ENCODE measurements at regions not wholly inside any gene's neighbourhood (a gene's known extent, or its start where the extent isn't known, plus 50 kb on each side); places are given as distances from the start of the nearest gene placed in this dataset.
"Not testable (repeated sequence)": the region's sequence is repeated elsewhere in the genome, so short reads cannot be mapped to it uniquely, and the experiment has no call there.

DNA sequence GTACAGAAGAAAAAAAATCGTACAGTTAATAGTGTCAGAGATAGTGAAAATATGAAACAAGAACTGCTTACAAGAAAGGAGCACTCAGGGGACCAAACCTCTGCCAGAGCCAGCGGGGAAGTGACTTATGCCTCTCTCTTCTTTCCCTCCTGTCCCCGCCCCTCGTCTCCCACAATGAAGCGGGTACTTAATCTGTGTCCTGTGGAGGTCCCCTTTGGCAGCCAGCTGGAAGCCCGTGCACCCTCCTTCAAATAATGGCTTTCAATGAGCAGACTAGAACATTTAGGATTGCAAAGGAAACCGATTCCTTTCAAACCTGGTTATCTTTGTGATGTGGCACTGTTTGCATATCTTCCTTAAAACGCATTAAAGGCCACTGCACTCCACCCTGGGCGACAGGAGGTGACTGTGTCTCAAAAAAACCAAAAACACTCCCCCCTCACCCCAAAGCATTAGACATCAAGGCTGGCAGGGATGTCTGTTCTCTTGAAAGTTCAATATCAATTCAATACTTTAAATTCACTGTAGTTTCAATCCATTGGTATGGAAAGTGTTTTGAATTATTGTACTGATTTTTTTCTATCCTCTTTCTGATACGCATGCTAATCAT lies 51.7 kb downstream of the PPIAL4C start:
- H3K27me3 ChIP-seq (ENCODE audit: control insufficient read depth in 1 of 2, insufficient read depth in 2 of 2, low read length in 1 of 2); DNase-seq; ATAC-seq (ENCODE audit: low FRiP score); H3K9me3 ChIP-seq (ENCODE audit: control insufficient read depth, low read length); H3K36me3 ChIP-seq (ENCODE audit: control insufficient read depth in 1 of 2, insufficient read depth in 2 of 2, low read length in 1 of 2); H3K27ac ChIP-seq (ENCODE audit: low read depth in 1 of 2, low read length in 2 of 2); intact Hi-C loops (cut with DNase I); H3K4me1 ChIP-seq (ENCODE audit: control insufficient read depth in 1 of 2, insufficient read depth in 2 of 2, low read length in 2 of 2); H3K4me3 ChIP-seq (ENCODE audit: low read length in 2 of 2): not testable (repeated sequence)
- whole genome bisulfite sequencing, 2 donors: 30 to 38% methylated on average over 5 to 8 of the region's 10 CpGs

DNA sequence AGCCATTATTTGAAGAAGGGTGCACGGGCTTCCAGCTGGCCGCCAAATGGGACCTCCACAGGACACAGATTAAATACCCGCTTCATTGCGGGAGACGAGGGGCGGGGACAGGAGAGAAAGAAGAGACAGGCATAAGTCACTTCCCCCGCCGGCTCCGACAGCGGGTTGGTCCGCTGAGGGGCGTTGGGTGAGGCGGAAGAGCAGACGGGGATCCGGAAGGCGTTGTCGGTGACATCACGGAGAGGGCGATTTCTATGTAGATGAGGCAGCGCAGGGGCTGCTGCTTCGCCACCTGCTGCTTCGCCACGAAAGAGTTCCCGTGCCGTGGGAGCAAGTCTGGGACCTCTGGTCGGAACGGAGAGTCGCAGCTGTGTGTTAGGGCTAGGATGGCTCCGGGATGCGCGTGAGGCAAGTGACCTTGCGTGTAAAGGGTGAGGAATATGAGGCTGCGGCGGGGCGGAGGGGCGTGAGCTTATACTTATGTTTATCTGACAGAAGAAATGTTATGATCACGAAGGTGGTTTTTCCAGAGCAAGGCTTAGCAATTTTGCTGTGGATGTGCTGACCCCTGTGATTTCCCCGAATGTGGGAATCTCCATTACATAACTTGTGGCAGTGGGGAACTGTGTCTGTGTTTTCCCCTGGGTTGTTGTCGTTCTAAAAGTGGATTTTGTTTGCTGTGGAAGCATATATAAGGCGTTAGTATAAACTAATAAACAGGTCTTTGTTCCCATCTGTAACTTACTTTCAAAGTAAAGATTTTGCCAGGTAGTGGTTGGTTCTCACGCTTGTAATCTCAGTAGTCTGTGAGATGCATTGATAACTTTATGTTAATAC lies 52.9 kb downstream of the PPIAL4C start:
- intact Hi-C loops (cut with DNase I); H3K9me3 ChIP-seq (ENCODE audit: control insufficient read depth, low read length); H3K36me3 ChIP-seq (ENCODE audit: control insufficient read depth in 1 of 2, insufficient read depth in 2 of 2, low read length in 1 of 2); H3K4me1 ChIP-seq (ENCODE audit: control insufficient read depth in 1 of 2, insufficient read depth in 2 of 2, low read length in 2 of 2); H3K27me3 ChIP-seq (ENCODE audit: control insufficient read depth in 1 of 2, insufficient read depth in 2 of 2, low read length in 1 of 2): not testable (repeated sequence)
- DNase-seq (peak; percentile 93 to 94), ATAC-seq (ENCODE audit: low FRiP score) (peak; percentile 95)
- Histone ChIP-seq H3K27ac (ENCODE audit: low read depth in 1 of 2, low read length in 2 of 2) (peak overlapping the region; percentile 77 to 90), H3K4me3 (ENCODE audit: low read length in 2 of 2) (peak overlapping the region; percentile 40 to 78)
- 1% methylated on average over 38 to 40 of the region's 41 CpGs for WGBS, 2 donors

DNA sequence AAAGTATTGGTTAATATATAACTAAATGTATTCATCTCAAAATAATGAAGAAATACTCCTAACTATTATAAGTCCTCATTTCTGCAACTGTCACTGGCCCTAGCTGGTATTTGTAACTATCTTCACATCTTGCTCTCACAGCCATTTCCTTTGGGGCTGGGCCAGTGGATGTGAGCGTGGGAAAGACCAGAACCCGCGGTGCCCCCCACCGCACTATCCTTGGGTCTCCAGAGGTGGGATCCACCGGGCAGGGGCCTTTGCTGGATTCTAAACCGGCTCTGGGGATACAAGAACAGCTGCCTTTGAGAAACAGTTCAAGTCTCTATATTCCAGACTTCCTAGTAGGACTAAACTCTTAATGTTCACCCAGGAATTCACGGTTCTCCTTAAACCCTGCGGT lies 54.8 kb downstream of the PPIAL4C start:
- H3K27ac ChIP-seq (ENCODE audit: low read depth in 1 of 2, low read length in 2 of 2); H3K27me3 ChIP-seq (ENCODE audit: control insufficient read depth in 1 of 2, insufficient read depth in 2 of 2, low read length in 1 of 2); intact Hi-C loops (cut with DNase I); H3K9me3 ChIP-seq (ENCODE audit: control insufficient read depth, low read length); DNase-seq; H3K4me3 ChIP-seq (ENCODE audit: low read length in 2 of 2); ATAC-seq (ENCODE audit: low FRiP score); H3K36me3 ChIP-seq (ENCODE audit: control insufficient read depth in 1 of 2, insufficient read depth in 2 of 2, low read length in 1 of 2); H3K4me1 ChIP-seq (ENCODE audit: control insufficient read depth in 1 of 2, insufficient read depth in 2 of 2, low read length in 2 of 2): not testable (repeated sequence)
- 89 to 93% methylated on average over 8 of the region's 8 CpGs for WGBS, 2 donors

DNA sequence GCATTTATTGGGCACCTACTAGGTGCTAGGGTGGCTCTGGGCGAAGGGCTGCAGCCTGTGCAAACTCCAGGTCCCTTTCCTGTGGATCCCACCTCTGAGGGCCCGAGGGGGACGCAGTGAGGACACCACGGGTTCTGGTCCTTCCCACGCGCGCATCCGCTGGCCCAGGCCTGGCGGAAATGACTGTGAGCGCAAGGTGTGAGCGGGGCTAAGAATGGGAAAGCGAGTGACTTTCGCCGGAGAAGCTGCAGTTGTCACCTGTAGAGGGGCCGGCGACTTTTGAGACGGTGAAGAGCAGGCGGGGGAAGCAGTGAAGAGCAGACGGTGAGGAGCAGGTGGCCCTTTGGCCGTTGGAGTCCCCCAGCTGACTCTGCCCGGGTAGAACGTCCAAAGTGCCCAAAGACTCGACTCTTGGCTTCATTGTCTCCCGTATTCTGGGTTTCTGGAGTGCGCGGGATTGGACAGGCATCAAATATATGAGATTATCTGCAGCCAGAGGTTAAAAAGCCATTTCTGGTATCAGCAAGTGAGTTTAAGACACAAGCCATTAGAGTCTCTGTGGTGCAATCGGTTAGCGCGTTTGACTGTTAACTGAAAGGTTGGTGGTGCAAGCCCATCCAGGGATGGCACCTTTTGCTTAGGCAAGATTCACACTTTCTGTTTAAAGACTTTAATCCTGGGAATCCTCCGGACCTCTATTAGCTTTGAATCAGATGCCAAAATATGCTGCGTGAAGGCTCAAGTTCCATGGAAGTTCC lies 55.4 kb downstream of the PPIAL4C start:
- ATAC-seq (ENCODE audit: low FRiP score); H3K36me3 ChIP-seq (ENCODE audit: control insufficient read depth in 1 of 2, insufficient read depth in 2 of 2, low read length in 1 of 2); H3K9me3 ChIP-seq (ENCODE audit: control insufficient read depth, low read length); H3K27me3 ChIP-seq (ENCODE audit: control insufficient read depth in 1 of 2, insufficient read depth in 2 of 2, low read length in 1 of 2); H3K27ac ChIP-seq (ENCODE audit: low read depth in 1 of 2, low read length in 2 of 2); H3K4me1 ChIP-seq (ENCODE audit: control insufficient read depth in 1 of 2, insufficient read depth in 2 of 2, low read length in 2 of 2); intact Hi-C loops (cut with DNase I); H3K4me3 ChIP-seq (ENCODE audit: low read length in 2 of 2): not testable (repeated sequence)
- 93 to 95% methylated on average over 20 to 26 of the region's 31 CpGs for WGBS, 2 donors
- peak in 1 of 2 donors; percentile 72 for DNase-seq

DNA sequence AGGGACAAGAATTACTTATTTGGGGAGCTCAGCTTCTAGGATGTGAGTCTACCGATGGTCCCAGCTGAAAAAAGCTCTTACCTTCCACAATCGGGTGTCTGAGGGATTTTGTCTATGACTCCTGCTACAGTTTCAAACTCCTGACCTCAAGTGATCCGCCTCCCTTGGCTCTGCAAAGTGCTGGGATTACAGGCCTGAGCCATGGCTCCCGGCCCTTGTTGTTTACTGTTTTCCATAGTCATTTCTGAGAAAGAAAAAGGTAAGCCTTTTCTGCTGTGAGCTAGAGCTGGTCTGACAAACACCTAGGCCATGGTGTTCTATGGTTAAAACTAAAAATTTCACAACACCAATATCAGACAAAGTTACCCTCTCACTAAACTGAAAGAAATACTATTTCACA lies 57.5 kb downstream of the PPIAL4C start:
- intact Hi-C loops (cut with DNase I); H3K27me3 ChIP-seq (ENCODE audit: control insufficient read depth in 1 of 2, insufficient read depth in 2 of 2, low read length in 1 of 2); H3K4me1 ChIP-seq (ENCODE audit: control insufficient read depth in 1 of 2, insufficient read depth in 2 of 2, low read length in 2 of 2); H3K36me3 ChIP-seq (ENCODE audit: control insufficient read depth in 1 of 2, insufficient read depth in 2 of 2, low read length in 1 of 2); DNase-seq; H3K4me3 ChIP-seq (ENCODE audit: low read length in 2 of 2); ATAC-seq (ENCODE audit: low FRiP score); H3K27ac ChIP-seq (ENCODE audit: low read depth in 1 of 2, low read length in 2 of 2); H3K9me3 ChIP-seq (ENCODE audit: control insufficient read depth, low read length): not testable (repeated sequence)
- WGBS, 2 donors: 86 to 88% methylated on average over 4 of the region's 4 CpGs

DNA sequence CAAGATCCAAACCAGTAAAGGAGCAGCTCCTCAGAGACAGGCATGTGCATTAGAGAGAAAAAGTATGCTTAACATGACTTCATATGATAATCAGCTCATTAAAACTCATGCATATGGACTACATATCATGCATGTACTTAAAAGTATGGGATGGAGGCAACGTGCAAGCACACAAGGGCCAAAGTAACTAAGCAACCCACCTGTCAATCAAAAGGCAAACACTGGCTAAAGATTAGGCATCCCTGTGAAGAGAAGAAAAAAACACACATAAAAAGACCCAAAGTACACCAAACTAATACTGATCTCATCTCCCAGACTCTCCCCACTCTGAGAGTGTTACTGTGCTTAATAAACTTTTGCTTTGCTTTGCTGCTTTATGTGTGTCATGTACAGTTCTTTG lies 61.2 kb downstream of the PPIAL4C start:
- H3K27ac ChIP-seq (ENCODE audit: low read depth in 1 of 2, low read length in 2 of 2); intact Hi-C loops (cut with DNase I); H3K4me1 ChIP-seq (ENCODE audit: control insufficient read depth in 1 of 2, insufficient read depth in 2 of 2, low read length in 2 of 2); H3K36me3 ChIP-seq (ENCODE audit: control insufficient read depth in 1 of 2, insufficient read depth in 2 of 2, low read length in 1 of 2); ATAC-seq (ENCODE audit: low FRiP score); H3K4me3 ChIP-seq (ENCODE audit: low read length in 2 of 2); DNase-seq; H3K9me3 ChIP-seq (ENCODE audit: control insufficient read depth, low read length); H3K27me3 ChIP-seq (ENCODE audit: control insufficient read depth in 1 of 2, insufficient read depth in 2 of 2, low read length in 1 of 2): not testable (repeated sequence)
- WGBS, 2 donors: 53 to 73% methylated on average over 1 of the region's 1 CpG

DNA sequence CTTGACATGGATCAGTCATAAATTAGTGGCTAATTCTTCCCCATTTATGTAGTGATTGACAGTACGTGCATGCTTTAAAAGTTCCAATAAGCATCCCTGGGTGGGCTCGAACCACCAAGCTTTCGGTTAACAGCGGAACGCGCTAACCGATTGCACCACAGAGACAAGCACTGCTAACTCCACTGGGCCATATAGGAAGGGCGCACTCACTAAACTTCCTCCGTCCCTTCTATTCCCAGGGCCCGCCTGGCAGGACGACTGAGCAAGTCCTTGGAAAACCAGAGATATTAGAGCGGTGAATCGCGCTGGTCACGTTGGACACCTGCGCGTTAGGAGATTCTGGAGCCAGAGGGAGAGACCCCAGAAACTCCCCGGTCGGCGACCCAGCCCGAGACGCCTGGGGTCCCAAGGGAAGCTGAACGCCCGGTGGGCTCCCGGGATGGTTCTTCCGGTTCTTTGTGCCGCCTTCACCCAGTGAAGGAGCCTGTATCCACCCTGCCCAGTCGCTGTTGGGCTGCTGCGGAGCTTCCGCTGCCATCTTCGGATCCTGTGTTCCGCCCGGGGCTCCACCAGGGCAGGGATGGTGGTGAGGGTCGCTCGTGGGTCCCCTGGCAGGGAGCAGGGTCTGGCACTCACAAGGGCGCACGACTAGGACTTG lies 62.8 kb downstream of the PPIAL4C start:
- H3K4me1 ChIP-seq (ENCODE audit: control insufficient read depth in 1 of 2, insufficient read depth in 2 of 2, low read length in 2 of 2); H3K9me3 ChIP-seq (ENCODE audit: control insufficient read depth, low read length); intact Hi-C loops (cut with DNase I); H3K27me3 ChIP-seq (ENCODE audit: control insufficient read depth in 1 of 2, insufficient read depth in 2 of 2, low read length in 1 of 2); H3K4me3 ChIP-seq (ENCODE audit: low read length in 2 of 2); H3K36me3 ChIP-seq (ENCODE audit: control insufficient read depth in 1 of 2, insufficient read depth in 2 of 2, low read length in 1 of 2); H3K27ac ChIP-seq (ENCODE audit: low read depth in 1 of 2, low read length in 2 of 2): not testable (repeated sequence)
- 3 to 4% methylated on average over 25 to 30 of the region's 37 CpGs for WGBS, 2 donors
- DNase-seq (peak in 1 of 2 donors; percentile 71), ATAC-seq (ENCODE audit: low FRiP score) (peak; percentile 48)

DNA sequence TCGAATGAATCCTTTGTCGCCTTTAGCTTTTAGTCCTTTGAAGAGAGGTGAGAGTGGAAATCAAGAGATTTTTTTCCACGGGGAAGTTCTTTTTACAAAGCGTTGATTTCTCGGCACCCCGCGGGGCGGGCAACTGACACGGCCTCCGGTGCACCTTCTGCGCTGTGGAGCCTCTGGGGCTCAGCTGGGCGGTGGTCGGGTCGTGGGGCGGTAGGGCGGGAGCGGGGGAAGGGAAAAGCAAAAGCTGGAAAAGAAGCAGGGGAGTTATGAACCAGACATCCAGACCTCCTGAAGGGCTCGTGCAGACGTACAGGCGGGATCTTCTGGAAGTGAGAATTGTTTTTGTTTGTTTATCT lies 63.3 kb downstream of the PPIAL4C start:
- DNase-seq; H3K9me3 ChIP-seq (ENCODE audit: control insufficient read depth, low read length); H3K4me1 ChIP-seq (ENCODE audit: control insufficient read depth in 1 of 2, insufficient read depth in 2 of 2, low read length in 2 of 2); intact Hi-C loops (cut with DNase I); ATAC-seq (ENCODE audit: low FRiP score); H3K36me3 ChIP-seq (ENCODE audit: control insufficient read depth in 1 of 2, insufficient read depth in 2 of 2, low read length in 1 of 2); H3K4me3 ChIP-seq (ENCODE audit: low read length in 2 of 2); H3K27me3 ChIP-seq (ENCODE audit: control insufficient read depth in 1 of 2, insufficient read depth in 2 of 2, low read length in 1 of 2); H3K27ac ChIP-seq (ENCODE audit: low read depth in 1 of 2, low read length in 2 of 2): not testable (repeated sequence)
- 18 to 19% methylated on average over 17 of the region's 20 CpGs for WGBS, 2 donors
